NCI-H345 treated with DMSO at 0.1 percent for 48 hours (cell line): ENCODE measurements at regions not wholly inside any gene's neighbourhood (a gene's known extent, or its start where the extent isn't known, plus 50 kb on each side); places are given as distances from the start of the nearest gene placed in this dataset.

Experiments
- DNase-seq: peaks from one replicate; lab custom pipeline; 2025; ENCODE audit not compliant: unreplicated experiment; lab: John Stamatoyannopoulos, UW

- DNase-seq: no peak
Observed at GRCh38 chr10:90317172-90317571, 540.7 kb downstream of the HTR7 start.

GRCh38 chr10:90318659-90319058, 539.2 kb downstream of the HTR7 start:
- DNase-seq: no peak

- no peak for DNase-seq
Observed at GRCh38 chr10:90319188-90319914, 538.5 kb downstream of the HTR7 start.

GRCh38 chr10:90321132-90321816, 536.6 kb downstream of the HTR7 start:
- no peak for DNase-seq

- no peak for DNase-seq
Observed at GRCh38 chr10:90326498-90327267, 531.2 kb downstream of the HTR7 start.

GRCh38 chr10:90327611-90328010, 530.2 kb downstream of the HTR7 start:
- DNase-seq: no peak

- no peak for DNase-seq
Observed at GRCh38 chr10:90328459-90328858, 529.4 kb downstream of the HTR7 start.

- no peak for DNase-seq
Observed at GRCh38 chr10:90328896-90329295, 528.9 kb downstream of the HTR7 start.

- no peak for DNase-seq
Observed at GRCh38 chr10:90337316-90337715, 520.5 kb downstream of the HTR7 start.

GRCh38 chr10:90342480-90342879, 515.4 kb downstream of the HTR7 start:
- DNase-seq: no peak

- DNase-seq: no peak
Observed at GRCh38 chr10:90344226-90344625, 513.6 kb downstream of the HTR7 start.

GRCh38 chr10:90347239-90347638, 510.6 kb downstream of the HTR7 start:
- DNase-seq: no peak

GRCh38 chr10:90350122-90350521, 507.7 kb downstream of the HTR7 start:
- DNase-seq: no peak

- DNase-seq: no peak
Observed at GRCh38 chr10:90352288-90352687, 505.6 kb downstream of the HTR7 start.

- DNase-seq: no peak
Observed at GRCh38 chr10:90354914-90355313, 502.9 kb downstream of the HTR7 start.

GRCh38 chr10:90363799-90364483, 493.9 kb downstream of the HTR7 start:
- DNase-seq: no peak

GRCh38 chr10:90372451-90372850, 485.4 kb downstream of the HTR7 start:
- no peak for DNase-seq

- DNase-seq: no peak
Observed at GRCh38 chr10:90373911-90374310, 483.9 kb downstream of the HTR7 start.

GRCh38 chr10:90378524-90379076, 479.2 kb downstream of the HTR7 start:
- no peak for DNase-seq

GRCh38 chr10:90381468-90381867, 476.4 kb downstream of the HTR7 start:
- DNase-seq: no peak

- DNase-seq: no peak
Observed at GRCh38 chr10:90389876-90390275, 468.0 kb downstream of the HTR7 start.
